Activated CD4-positive, alpha-beta T cell treated with anti-CD3 and anti-CD28 coated beads for 36 hours (primary cell): ENCODE measurements at regions not wholly inside any gene's neighbourhood (a gene's known extent, or its start where the extent isn't known, plus 50 kb on each side); places are given as distances from the start of the nearest gene placed in this dataset.

ENCODE experiments used
- ATAC-seq: fragments of 200-7000 bp; cut with Tn5 transposase; one replicate; pipeline ENCODE4 v1.10.0; 2021; ENCODE audit warnings: mild to moderate bottlenecking, moderate library complexity
- CTCF ChIA-PET: fragments of 350-600 bp; sonication (Branson Sonifier 250); formaldehyde crosslinking; loops from one replicate; lab custom pipeline; 2021; ENCODE audit warnings: antibody characterized with exemption; lab: Charles Lee
- POLR2A ChIA-PET: fragments of 350-600 bp; sonication (Branson Sonifier 250); formaldehyde crosslinking; loops from one replicate; lab custom pipeline; 2021; ENCODE audit warnings: antibody characterized with exemption, inconsistent platforms; lab: Charles Lee
- DNase-seq: peaks from one replicate; pipeline ENCODE4 v3.0.0-alpha.2; 2020
- H3K27ac Mint-ChIP-seq: one replicate; pipeline ENCODE4 v1.8.0; 2021; ENCODE audit warnings: mixed read lengths
- H3K27me3 Mint-ChIP-seq: one replicate; pipeline ENCODE4 v1.8.0; 2021; ENCODE audit warnings: mixed read lengths
- H3K36me3 Mint-ChIP-seq: one replicate; pipeline ENCODE4 v1.8.0; 2021; ENCODE audit warnings: low read depth, mixed read lengths
- H3K4me1 Mint-ChIP-seq: one replicate; pipeline ENCODE4 v1.8.0; 2021; ENCODE audit warnings: mixed read lengths
- H3K4me3 Mint-ChIP-seq: one replicate; pipeline ENCODE4 v1.8.0; 2021; ENCODE audit warnings: mild to moderate bottlenecking, moderate library complexity, mixed read lengths
- H3K9me3 Mint-ChIP-seq: one replicate; pipeline ENCODE4 v1.8.0; 2021; ENCODE audit warnings: low read depth, mixed read lengths
- intact Hi-C, 2 experiments: fragments of 100-400 bp; cut with DNase I in 1 of 2; cut with micrococcal nuclease in 1 of 2; formaldehyde crosslinking; loops; one replicate each; pipeline versions ENCODE4 v1.14.2 to v1.15.1; 2022 to 2024; cut with DNase I, micrococcal nuclease

- ChIA-PET POLR2A (no interaction called here), CTCF (no interaction called here)
- Mint-ChIP-seq H3K4me3 (no peak overlapping the region), H3K9me3 (peaks cover 5% of the 10 kb centered on the region), H3K36me3 (no peaks in the 10 kb centered on the region), H3K27me3 (no peaks in the 10 kb centered on the region), H3K27ac (no peak overlapping the region), H3K4me1 (no peaks in the 10 kb centered on the region)
- DNase-seq, result no peak
- intact Hi-C loops, result no loop called here
- ATAC-seq, result no peak
These were observed 658.0 kb upstream of the GOLIM4 start for GRCh38 chr3:168753724-168754123.

- DNase-seq (no peak), ATAC-seq (no peak)
- H3K27ac Mint-ChIP-seq, result no peak overlapping the region
- no peak overlapping the region for H3K4me3 Mint-ChIP-seq
- ChIA-PET POLR2A (no interaction called here), CTCF (no interaction called here)
- no peaks in the 10 kb centered on the region for H3K4me1 Mint-ChIP-seq
- no peaks in the 10 kb centered on the region for H3K9me3 Mint-ChIP-seq
- no peaks in the 10 kb centered on the region for H3K36me3 Mint-ChIP-seq
- intact Hi-C loops, result no loop called here
- no peaks in the 10 kb centered on the region for H3K27me3 Mint-ChIP-seq
These were observed 656.6 kb upstream of the GOLIM4 start for GRCh38 chr3:168752339-168752738.

GRCh38 chr3:168747697-168748096, 652.0 kb upstream of the GOLIM4 start:
- Mint-ChIP-seq H3K27me3 (no peaks in the 10 kb centered on the region), H3K27ac (no peak overlapping the region), H3K36me3 (no peaks in the 10 kb centered on the region), H3K4me3 (no peak overlapping the region), H3K9me3 (peaks cover 11% of the 10 kb centered on the region), H3K4me1 (no peaks in the 10 kb centered on the region)
- ChIA-PET CTCF (no interaction called here), POLR2A (no interaction called here)
- DNase-seq (no peak), ATAC-seq (no peak)
- intact Hi-C loops, result no loop called here

GRCh38 chr3:168738527-168739325, 643.0 kb upstream of the GOLIM4 start:
- H3K9me3 Mint-ChIP-seq, result peaks cover 9% of the 10 kb centered on the region
- DNase-seq, result no peak
- no peak overlapping the region for H3K4me3 Mint-ChIP-seq
- no peak overlapping the region for H3K27ac Mint-ChIP-seq
- intact Hi-C loops, result no loop called here
- no peak for ATAC-seq
- ChIA-PET CTCF (no interaction called here), POLR2A (no interaction called here)
- H3K4me1 Mint-ChIP-seq, result no peaks in the 10 kb centered on the region
- no peaks in the 10 kb centered on the region for H3K36me3 Mint-ChIP-seq
- no peaks in the 10 kb centered on the region for H3K27me3 Mint-ChIP-seq

- ChIA-PET POLR2A (no interaction called here), CTCF (no interaction called here)
- Mint-ChIP-seq H3K4me3 (no peak overlapping the region), H3K9me3 (peaks cover 9% of the 10 kb centered on the region), H3K27me3 (no peaks in the 10 kb centered on the region), H3K27ac (no peak overlapping the region), H3K36me3 (no peaks in the 10 kb centered on the region), H3K4me1 (no peaks in the 10 kb centered on the region)
- ATAC-seq (no peak), DNase-seq (no peak)
- intact Hi-C loops, result no loop called here
These were observed 640.5 kb upstream of the GOLIM4 start for GRCh38 chr3:168736202-168736601.

GRCh38 chr3:168730073-168730472, 634.3 kb upstream of the GOLIM4 start:
- ChIA-PET CTCF (no interaction called here), POLR2A (no interaction called here)
- Mint-ChIP-seq H3K36me3 (no peaks in the 10 kb centered on the region), H3K27me3 (no peaks in the 10 kb centered on the region), H3K9me3 (peaks cover 8% of the 10 kb centered on the region), H3K4me1 (no peaks in the 10 kb centered on the region), H3K27ac (no peak overlapping the region), H3K4me3 (no peak overlapping the region)
- intact Hi-C loops, result no loop called here
- ATAC-seq (no peak), DNase-seq (no peak)

GRCh38 chr3:168722091-168722490, 626.4 kb upstream of the GOLIM4 start:
- DNase-seq (no peak), ATAC-seq (no peak)
- intact Hi-C loops, result no loop called here
- H3K27ac Mint-ChIP-seq, result no peak overlapping the region
- H3K36me3 Mint-ChIP-seq, result no peaks in the 10 kb centered on the region
- H3K4me1 Mint-ChIP-seq, result no peaks in the 10 kb centered on the region
- no peak overlapping the region for H3K4me3 Mint-ChIP-seq
- no peaks in the 10 kb centered on the region for H3K27me3 Mint-ChIP-seq
- H3K9me3 Mint-ChIP-seq, result peaks cover 2% of the 10 kb centered on the region
- POLR2A ChIA-PET, result no interaction called here
- CTCF ChIA-PET, result no interaction called here

- no peak overlapping the region for H3K4me3 Mint-ChIP-seq
- H3K27ac Mint-ChIP-seq, result no peak overlapping the region
- ChIA-PET CTCF (no interaction called here), POLR2A (no interaction called here)
- ATAC-seq (no peak), DNase-seq (no peak)
- intact Hi-C loops, result no loop called here
- no peaks in the 10 kb centered on the region for H3K4me1 Mint-ChIP-seq
- H3K27me3 Mint-ChIP-seq, result no peaks in the 10 kb centered on the region
- no peaks in the 10 kb centered on the region for H3K36me3 Mint-ChIP-seq
- H3K9me3 Mint-ChIP-seq, result no peaks in the 10 kb centered on the region
These were observed 619.0 kb upstream of the GOLIM4 start for GRCh38 chr3:168714609-168715240.

GRCh38 chr3:168709073-168709472, 613.3 kb upstream of the GOLIM4 start:
- CTCF ChIA-PET, result interaction anchor here (0.7 kb wide), 1 partner anchor 219 kb away, joined by 3 read pairs; no protein-coding TSS in a partner anchor
- Mint-ChIP-seq H3K9me3 (peaks cover 1% of the 10 kb centered on the region), H3K27me3 (no peaks in the 10 kb centered on the region), H3K4me1 (no peaks in the 10 kb centered on the region), H3K4me3 (no peak overlapping the region), H3K27ac (no peak overlapping the region), H3K36me3 (no peaks in the 10 kb centered on the region)
- ATAC-seq (no peak), DNase-seq (no peak)
- intact Hi-C loops, result no loop called here
- POLR2A ChIA-PET, result no interaction called here

GRCh38 chr3:168707900-168708299, 612.2 kb upstream of the GOLIM4 start:
- Mint-ChIP-seq H3K9me3 (peaks cover 1% of the 10 kb centered on the region), H3K4me3 (no peak overlapping the region), H3K27me3 (no peaks in the 10 kb centered on the region), H3K27ac (no peak overlapping the region), H3K36me3 (no peaks in the 10 kb centered on the region), H3K4me1 (no peaks in the 10 kb centered on the region)
- intact Hi-C loops, result no loop called here
- ATAC-seq (no peak), DNase-seq (no peak)
- POLR2A ChIA-PET, result no interaction called here
- CTCF ChIA-PET, result no interaction called here

- Mint-ChIP-seq H3K27ac (no peak overlapping the region), H3K4me1 (no peaks in the 10 kb centered on the region), H3K36me3 (no peaks in the 10 kb centered on the region), H3K27me3 (no peaks in the 10 kb centered on the region), H3K4me3 (no peak overlapping the region), H3K9me3 (peaks cover 4% of the 10 kb centered on the region)
- ChIA-PET CTCF (no interaction called here), POLR2A (no interaction called here)
- ATAC-seq (no peak), DNase-seq (no peak)
- intact Hi-C loops, result no loop called here
These were observed 609.7 kb upstream of the GOLIM4 start for GRCh38 chr3:168705412-168705811.

GRCh38 chr3:168696051-168696450, 600.3 kb upstream of the GOLIM4 start:
- Mint-ChIP-seq H3K27ac (no peak overlapping the region), H3K36me3 (no peaks in the 10 kb centered on the region), H3K9me3 (peaks cover 4% of the 10 kb centered on the region), H3K4me3 (no peak overlapping the region), H3K4me1 (no peaks in the 10 kb centered on the region), H3K27me3 (no peaks in the 10 kb centered on the region)
- POLR2A ChIA-PET, result no interaction called here
- CTCF ChIA-PET, result no interaction called here
- no peak for ATAC-seq
- DNase-seq, result no peak
- intact Hi-C loops, result no loop called here
